Fibroblast of the aortic adventitia (primary cell): ENCODE measurements at regions not wholly inside any gene's neighbourhood (a gene's known extent, or its start where the extent isn't known, plus 50 kb on each side); places are given as distances from the start of the nearest gene placed in this dataset.

ENCODE experiments used
- DNase-seq: peaks from one replicate; pipeline ENCODE4 v3.0.0-alpha.2; 2010; ENCODE audit warnings: low read depth
- H3K4me3 ChIP-seq: 2 replicates; pipeline ENCODE4 v1.5.1; 2011; ENCODE audit warnings: low read depth, mild to moderate bottlenecking, control low read depth, low read length, moderate library complexity
- TF ChIP-seq, protein P1 (sequence below): IDR thresholded peaks from 2 replicates; pipeline ENCODE4 v1.5.1; 2011; ENCODE audit warnings: mild to moderate bottlenecking, low read length, control low read depth, inconsistent platforms; ENCODE audit not compliant: insufficient read depth

GRCh38 chr2:130264501-130264900 lies 66.3 kb upstream of the TUBA3E start:
- no peak for DNase-seq
- H3K4me3 ChIP-seq = no peak overlapping the region
- TF ChIP-seq, protein P1, sequence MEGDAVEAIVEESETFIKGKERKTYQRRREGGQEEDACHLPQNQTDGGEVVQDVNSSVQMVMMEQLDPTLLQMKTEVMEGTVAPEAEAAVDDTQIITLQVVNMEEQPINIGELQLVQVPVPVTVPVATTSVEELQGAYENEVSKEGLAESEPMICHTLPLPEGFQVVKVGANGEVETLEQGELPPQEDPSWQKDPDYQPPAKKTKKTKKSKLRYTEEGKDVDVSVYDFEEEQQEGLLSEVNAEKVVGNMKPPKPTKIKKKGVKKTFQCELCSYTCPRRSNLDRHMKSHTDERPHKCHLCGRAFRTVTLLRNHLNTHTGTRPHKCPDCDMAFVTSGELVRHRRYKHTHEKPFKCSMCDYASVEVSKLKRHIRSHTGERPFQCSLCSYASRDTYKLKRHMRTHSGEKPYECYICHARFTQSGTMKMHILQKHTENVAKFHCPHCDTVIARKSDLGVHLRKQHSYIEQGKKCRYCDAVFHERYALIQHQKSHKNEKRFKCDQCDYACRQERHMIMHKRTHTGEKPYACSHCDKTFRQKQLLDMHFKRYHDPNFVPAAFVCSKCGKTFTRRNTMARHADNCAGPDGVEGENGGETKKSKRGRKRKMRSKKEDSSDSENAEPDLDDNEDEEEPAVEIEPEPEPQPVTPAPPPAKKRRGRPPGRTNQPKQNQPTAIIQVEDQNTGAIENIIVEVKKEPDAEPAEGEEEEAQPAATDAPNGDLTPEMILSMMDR = no peak

DNA sequence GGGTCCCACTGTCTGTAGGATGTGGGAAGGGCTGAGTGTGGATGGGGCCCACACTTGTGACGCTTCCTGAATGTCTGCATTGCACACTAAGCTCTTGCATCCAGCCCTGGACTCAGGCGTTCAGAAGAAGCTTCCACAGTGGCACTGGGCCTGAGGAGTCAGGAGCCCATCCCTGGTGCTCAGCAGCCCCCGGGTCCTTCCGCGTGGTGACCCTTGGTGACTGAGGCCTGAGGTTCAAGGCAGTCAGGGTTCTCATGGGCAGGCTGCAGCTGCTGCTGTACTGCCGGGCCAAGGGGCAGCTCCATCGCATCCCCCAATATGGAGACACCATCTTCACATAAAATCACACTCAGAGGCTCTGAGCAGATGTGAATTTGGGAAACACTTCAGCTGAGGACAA lies 65.8 kb upstream of the TUBA3E start:
- H3K4me3 ChIP-seq = no peak overlapping the region
- DNase-seq = no peak
- TF ChIP-seq, protein P1 = no peak

DNA sequence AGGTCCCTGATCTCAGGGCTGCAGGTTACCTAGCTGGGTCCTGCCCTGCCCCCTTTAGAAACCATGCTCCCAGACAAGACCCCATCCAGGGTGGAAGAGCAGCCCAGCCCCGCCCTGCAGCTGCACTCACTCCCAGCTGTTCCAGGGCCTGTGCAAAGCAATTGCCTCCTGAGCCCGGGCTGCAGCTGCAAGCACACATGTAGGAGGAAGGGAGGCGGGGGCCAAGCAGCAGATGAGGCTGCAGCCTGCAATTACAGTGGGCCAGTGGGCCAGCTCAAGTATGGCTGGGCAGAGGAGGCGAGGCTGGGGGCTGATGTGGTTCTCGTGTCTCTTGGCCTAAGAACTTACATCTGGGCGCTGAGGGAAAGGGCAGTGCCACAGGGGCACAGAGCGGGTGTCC lies 65.4 kb upstream of the TUBA3E start:
- TF ChIP-seq, protein P1 = no peak
- no peak overlapping the region for H3K4me3 ChIP-seq
- DNase-seq = no peak

GRCh38 chr2:130261970-130262760 lies 63.9 kb upstream of the TUBA3E start:
- no peak for DNase-seq
- H3K4me3 ChIP-seq = no peak overlapping the region
- TF ChIP-seq, protein P1 = no peak

- DNase-seq = no peak
- no peak overlapping the region for H3K4me3 ChIP-seq
- TF ChIP-seq, protein P1 = no peak
These were observed 62.9 kb upstream of the TUBA3E start for GRCh38 chr2:130261099-130261498.

- H3K4me3 ChIP-seq = no peak overlapping the region
- DNase-seq = no peak
- TF ChIP-seq, protein P1 = no peak
These were observed 61.4 kb upstream of the TUBA3E start for GRCh38 chr2:130259594-130259993.

DNA sequence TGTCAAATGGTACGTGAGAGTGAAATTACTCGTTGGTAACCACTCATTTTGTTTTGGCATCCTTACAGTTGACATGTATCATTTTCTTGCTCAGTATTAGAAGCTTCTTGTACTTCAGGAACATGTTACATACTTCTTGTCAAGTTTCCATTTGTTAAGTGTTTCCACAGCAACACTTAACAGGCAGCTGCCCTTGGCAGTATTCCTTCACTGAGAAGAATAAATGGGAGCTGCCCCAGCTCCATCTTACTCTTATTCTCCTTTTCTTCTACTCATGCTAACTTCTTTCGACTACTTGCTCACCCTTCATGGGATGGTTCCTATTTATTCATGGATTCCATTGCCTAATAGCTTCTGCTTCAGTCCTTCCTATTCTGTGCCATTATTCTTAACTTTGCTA lies 60.1 kb upstream of the TUBA3E start:
- no peak overlapping the region for H3K4me3 ChIP-seq
- TF ChIP-seq, protein P1 = no peak
- DNase-seq = no peak
